CD14-positive monocyte (primary cell): ENCODE measurements at regions not wholly inside any gene's neighbourhood (a gene's known extent, or its start where the extent isn't known, plus 50 kb on each side); places are given as distances from the start of the nearest gene placed in this dataset.
A peak's percentile ranks its signal among the peaks of the same experiment; 100 is the strongest.

Experiments used
- DNase-seq, 3 donors: peaks; one replicate each; pipeline ENCODE4 v3.0.0-alpha.2; 2011 to 2022
- H2AFZ ChIP-seq: 2 replicates; pipeline ENCODE4 v1.6.0; 2012; ENCODE audit warnings: mild to moderate bottlenecking, low read depth, low read length, inconsistent platforms; ENCODE audit not compliant: insufficient read depth, poor library complexity, severe bottlenecking
- H3K27ac ChIP-seq, 2 donors: 1 replicate in 1 of 2; 2 replicates in 1 of 2; pipeline ENCODE4 v1.5.1; 2012 to 2013; ENCODE audit warnings: low read length in 2 of 2, control low read depth in 1 of 2, inconsistent platforms in 1 of 2, low read depth in 1 of 2, mild to moderate bottlenecking in 1 of 2
- H3K27me3 ChIP-seq, 2 donors: one replicate each; pipeline versions ENCODE4 v1.6.0 to v1.6.1; 2011 to 2013; ENCODE audit warnings: low read length in 2 of 2; ENCODE audit not compliant: control insufficient read depth in 2 of 2, insufficient read depth in 2 of 2
- H3K36me3 ChIP-seq, 2 donors: replicated peaks in 1 of 2; 1 replicate in 1 of 2; 2 replicates in 1 of 2; pipeline versions ENCODE4 v1.5.1 to v1.6.1; 2012 to 2013; ENCODE audit warnings: low read length in 2 of 2, control low read depth in 1 of 2, inconsistent platforms in 1 of 2, mild to moderate bottlenecking in 1 of 2; ENCODE audit not compliant: insufficient read depth in 2 of 2, control insufficient read depth in 1 of 2
- H3K4me1 ChIP-seq, 2 donors: 1 replicate in 1 of 2; 2 replicates in 1 of 2; pipeline versions ENCODE4 v1.5.1 to v1.6.1; 2012 to 2013; ENCODE audit warnings: low read length in 2 of 2, control low read depth in 1 of 2, inconsistent platforms in 1 of 2, mild to moderate bottlenecking in 1 of 2, moderate library complexity in 1 of 2; ENCODE audit not compliant: insufficient read depth in 2 of 2, control insufficient read depth in 1 of 2
- H3K4me2 ChIP-seq: replicated peaks from 2 replicates; pipeline ENCODE3; 2012; ENCODE audit warnings: low read length, moderate library complexity, mild to moderate bottlenecking; ENCODE audit not compliant: poor library complexity, severe bottlenecking; ENCODE audit errors: extremely low read depth
- H3K4me3 ChIP-seq, 3 experiments: fragments of 200-600 bp in 1 of 3; sonication (generic) in 1 of 3; replicated peaks in 1 of 3; 1 replicate in 2 of 3; 2 replicates in 1 of 3; pipeline ENCODE4 v1.5.1; 2011 to 2013; ENCODE audit warnings: low read length in 3 of 3, mild to moderate bottlenecking in 3 of 3, control low read depth in 2 of 3, low read depth in 2 of 3, inconsistent platforms in 1 of 3, moderate library complexity in 1 of 3
- H3K79me2 ChIP-seq: 2 replicates; pipeline ENCODE4 v1.6.0; 2012; ENCODE audit warnings: mild to moderate bottlenecking, control low read depth, inconsistent platforms, low read length, moderate library complexity; ENCODE audit not compliant: insufficient read depth
- H3K9ac ChIP-seq: 2 replicates; pipeline ENCODE4 v1.6.0; 2017; ENCODE audit warnings: low read length, mild to moderate bottlenecking; ENCODE audit not compliant: insufficient read depth, poor library complexity, severe bottlenecking
- H3K9me3 ChIP-seq, 2 donors: replicated peaks in 1 of 2; 1 replicate in 1 of 2; 2 replicates in 1 of 2; pipeline versions ENCODE4 v1.5.1 to v1.6.1; 2012 to 2013; ENCODE audit warnings: low read length in 2 of 2, control low read depth in 1 of 2; ENCODE audit not compliant: control insufficient read depth in 1 of 2, insufficient read depth in 1 of 2
- H4K20me1 ChIP-seq: 2 replicates; pipeline ENCODE4 v1.6.0; 2012; ENCODE audit warnings: mild to moderate bottlenecking, low read length, control low read depth, moderate library complexity; ENCODE audit not compliant: insufficient read depth
- H3K27ac Mint-ChIP-seq, 7 donors: one replicate each; pipeline ENCODE4 v1.8.0; 2020; ENCODE audit warnings: mild to moderate bottlenecking in 7 of 7, mixed read lengths in 7 of 7, moderate library complexity in 6 of 7, inconsistent platforms in 2 of 7
- H3K27me3 Mint-ChIP-seq, 3 donors: one replicate each; pipeline ENCODE4 v1.8.0; 2021 to 2022; ENCODE audit warnings: low read depth in 3 of 3, mild to moderate bottlenecking in 3 of 3, mixed read lengths in 3 of 3, moderate library complexity in 3 of 3, inconsistent platforms in 1 of 3
- H3K36me3 Mint-ChIP-seq, 2 donors: one replicate each; pipeline ENCODE4 v1.8.0; 2020; ENCODE audit warnings: mixed read lengths in 2 of 2, inconsistent platforms in 1 of 2, mild to moderate bottlenecking in 1 of 2
- H3K4me1 Mint-ChIP-seq: one replicate; pipeline ENCODE4 v1.8.0; 2020; ENCODE audit warnings: mild to moderate bottlenecking, mixed read lengths
- H3K4me3 Mint-ChIP-seq, 2 donors: one replicate each; pipeline ENCODE4 v1.8.0; 2020; ENCODE audit warnings: mild to moderate bottlenecking in 2 of 2, mixed read lengths in 2 of 2, moderate library complexity in 1 of 2
- H3K9me3 Mint-ChIP-seq, 7 donors: one replicate each; pipeline ENCODE4 v1.8.0; 2020 to 2022; ENCODE audit warnings: mixed read lengths in 7 of 7, mild to moderate bottlenecking in 6 of 7, moderate library complexity in 6 of 7, inconsistent platforms in 2 of 7
- CTCF ChIP-seq: fragments of 200-600 bp; IDR thresholded peaks from one replicate; pipeline ENCODE4 v1.8.0; 2022; ENCODE audit warnings: antibody characterized with exemption, mild to moderate bottlenecking
- WGBS: methylation state at CpG from one replicate; pipeline ENCODE4 v1.1.5; 2013; ENCODE audit warnings: missing lambda C conversion rate; ENCODE audit not compliant: insufficient coverage; 5-methylcytosine and 5-hydroxymethylcytosine counted together
- intact Hi-C, 2 donors: fragments of 100-400 bp; cut with micrococcal nuclease; formaldehyde crosslinking; loops; one replicate each; pipeline versions ENCODE4 v1.15.0 to v1.15.1; 2023
- small RNA-seq: library from RNA; depleted of rRNA; stranded (forward); fragments of <200 nt; gene quantifications from one replicate; pipeline ENCODE3, GENCODE V24; 2012; ENCODE audit warnings: low read depth; ENCODE audit not compliant: insufficient read length

DNA sequence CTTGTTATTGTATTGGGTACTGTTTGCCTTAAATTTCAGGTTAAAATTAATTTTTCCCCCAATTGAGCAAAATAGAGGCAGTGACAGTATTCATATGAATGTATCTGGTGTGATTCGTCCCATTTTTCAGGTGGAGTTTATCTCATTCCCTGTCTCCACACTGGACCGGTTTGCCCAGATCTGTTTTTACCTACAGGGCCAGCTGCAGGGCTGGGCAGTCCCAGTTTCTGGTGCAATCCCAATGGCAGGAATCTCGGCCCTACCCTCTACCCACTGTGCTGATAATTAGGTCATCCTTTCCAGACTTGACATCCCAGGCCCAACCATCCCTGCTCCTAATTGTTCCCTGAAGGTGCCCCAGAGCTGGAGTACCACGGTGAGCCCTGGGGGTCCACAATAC, 49.8 kb upstream of the NFE2L3 start:
- H3K36me3 ChIP-seq, result no peaks in the 10 kb centered on the region
- peaks cover 1 to 15% of the 10 kb centered on the region in 2 donors for H3K36me3 Mint-ChIP-seq
- peaks cover 0 to 6% (median 0%) of the 10 kb centered on the region in 7 donors for H3K9me3 Mint-ChIP-seq
- H4K20me1 ChIP-seq, result no peaks in the 10 kb centered on the region
- H3K4me1 Mint-ChIP-seq, result peaks cover 60% of the 10 kb centered on the region
- H3K27me3 Mint-ChIP-seq, result peaks cover 0 to 4% (median 0%) of the 10 kb centered on the region in 3 donors
- peak overlapping the region in 6 of 7 donors; percentile 97 to 98 (median 98) for H3K27ac Mint-ChIP-seq
- peak overlapping the region; percentile 93 to 99 for H3K27ac ChIP-seq
- intact Hi-C loops, result loop anchor here in 1 of 2 donors (5.0 kb wide), 2 partner anchors 50 to 90 kb away; partner anchors contain the start of gene NFE2L3
- peaks cover 84 to 88% of the 10 kb centered on the region in 2 donors for H3K4me1 ChIP-seq
- TF ChIP-seq CTCF, result no peak
- H3K79me2 ChIP-seq, result peaks cover 11% of the 10 kb centered on the region
- no peaks in the 10 kb centered on the region for H3K27me3 ChIP-seq
- peak overlapping the region; percentile 43 to 75 (median 50) for H3K4me3 ChIP-seq
- peak overlapping the region in 1 of 2 donors; percentile 81 for H3K4me3 Mint-ChIP-seq
- peak overlapping the region; percentile 81 for H3K4me2 ChIP-seq
- WGBS, result 100% methylated on average over 2 of the region's 4 CpGs
- H3K9ac ChIP-seq, result peak overlapping the region; percentile 63
- H2AFZ ChIP-seq, result peak overlapping the region; percentile 46
- H3K9me3 ChIP-seq, result no peaks in the 10 kb centered on the region
- no peak for DNase-seq

Small RNAs in the stretch of these regions (small RNA-seq; reads per million reads assigned to genes)
- 22.4 reads per million, percentile 88 among the genes with 10 or more reads in this experiment for gene MIR148A
